ENCODE measurements at regions not wholly inside any gene's neighbourhood (a gene's known extent, or its start where the extent isn't known, plus 50 kb on each side); places are given as distances from the start of the nearest gene placed in this dataset.

GRCh38 chr1:232186931-232187330 lies 443.0 kb downstream of the SIPA1L2 start:
- no peaks in the 10 kb centered on the region for H3K36me3 ChIP-seq (ENCODE audit: control insufficient read depth in 2 of 2, extremely low read depth in 1 of 2, insufficient read depth in 2 of 2, low read length in 2 of 2)
- no peak overlapping the region for H2AFZ ChIP-seq (ENCODE audit: low read depth, low read length)
- ChIA-PET POLR2A (no interaction called here), CTCF (no interaction called here)
- TF ChIP-seq MYC (IDR thresholded peaks at IDR 0.05; ENCODE audit: low read depth, low read length) (no peak), GATA2 (IDR thresholded peaks at IDR 0.05; ENCODE audit: insufficient read depth, insufficient read length, low read depth, low read length) (no peak), POLR2A (IDR thresholded peaks at IDR 0.05; ENCODE audit: low read depth, low read length) (no peak), EZH2 (IDR thresholded peaks at IDR 0.05; ENCODE audit: borderline replicate concordance, low read depth, low read length, severe bottlenecking) (no peak), JUN (IDR thresholded peaks at IDR 0.05; ENCODE audit: borderline replicate concordance, insufficient read depth, insufficient read length, low read depth) (no peak), POLR2AphosphoS5 (IDR thresholded peaks at IDR 0.05; ENCODE audit: insufficient read depth, low read depth, low read length) (no peak), FOS (IDR thresholded peaks at IDR 0.05; ENCODE audit: borderline replicate concordance, insufficient read depth, low read length) (no peak)
- TF ChIP-seq, protein P1, sequence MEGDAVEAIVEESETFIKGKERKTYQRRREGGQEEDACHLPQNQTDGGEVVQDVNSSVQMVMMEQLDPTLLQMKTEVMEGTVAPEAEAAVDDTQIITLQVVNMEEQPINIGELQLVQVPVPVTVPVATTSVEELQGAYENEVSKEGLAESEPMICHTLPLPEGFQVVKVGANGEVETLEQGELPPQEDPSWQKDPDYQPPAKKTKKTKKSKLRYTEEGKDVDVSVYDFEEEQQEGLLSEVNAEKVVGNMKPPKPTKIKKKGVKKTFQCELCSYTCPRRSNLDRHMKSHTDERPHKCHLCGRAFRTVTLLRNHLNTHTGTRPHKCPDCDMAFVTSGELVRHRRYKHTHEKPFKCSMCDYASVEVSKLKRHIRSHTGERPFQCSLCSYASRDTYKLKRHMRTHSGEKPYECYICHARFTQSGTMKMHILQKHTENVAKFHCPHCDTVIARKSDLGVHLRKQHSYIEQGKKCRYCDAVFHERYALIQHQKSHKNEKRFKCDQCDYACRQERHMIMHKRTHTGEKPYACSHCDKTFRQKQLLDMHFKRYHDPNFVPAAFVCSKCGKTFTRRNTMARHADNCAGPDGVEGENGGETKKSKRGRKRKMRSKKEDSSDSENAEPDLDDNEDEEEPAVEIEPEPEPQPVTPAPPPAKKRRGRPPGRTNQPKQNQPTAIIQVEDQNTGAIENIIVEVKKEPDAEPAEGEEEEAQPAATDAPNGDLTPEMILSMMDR (IDR thresholded peaks at IDR 0.05; ENCODE audit: extremely low read depth in 1 of 2, insufficient read depth in 1 of 2, low read depth in 1 of 2, low read length in 2 of 2) = no peak
- TF ChIP-seq, protein P2, sequence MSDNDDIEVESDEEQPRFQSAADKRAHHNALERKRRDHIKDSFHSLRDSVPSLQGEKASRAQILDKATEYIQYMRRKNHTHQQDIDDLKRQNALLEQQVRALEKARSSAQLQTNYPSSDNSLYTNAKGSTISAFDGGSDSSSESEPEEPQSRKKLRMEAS (IDR thresholded peaks at IDR 0.05; ENCODE audit: insufficient read depth, insufficient read length) = no peak
- intact Hi-C loops (cut with micrococcal nuclease) (loop anchor here (10.0 kb wide), 1 partner anchor 432 kb away; no protein-coding TSS in a partner anchor), dilution Hi-C loops (cut with MboI; ENCODE audit: extremely low pct_ligation_motif_present, low sequenced_read_pairs) (no loop called here)
- DNase-seq (ENCODE audit: low read depth, low spot score) (no peak), FAIRE-seq (no peak)
- H3K27ac ChIP-seq (ENCODE audit: insufficient read depth, low read depth, low read length) = no peak overlapping the region
- no peaks in the 10 kb centered on the region for H3K4me1 ChIP-seq (ENCODE audit: control insufficient read depth, extremely low read depth, insufficient read depth, low read length)
- H3K9ac ChIP-seq (replicated peaks; ENCODE audit: extremely low read depth, insufficient read depth, low read length) = no peak overlapping the region
- H3K9me3 ChIP-seq (replicated peaks; ENCODE audit: control insufficient read depth, insufficient read depth, low read length) = no peaks in the 10 kb centered on the region
- no TSS peak for BruUV-seq (replicated peaks)
- H3K4me2 ChIP-seq (ENCODE audit: insufficient read depth, low read length) = no peak overlapping the region
- H3K4me3 ChIP-seq (replicated peaks in 1 of 3; ENCODE audit: insufficient read depth in 1 of 3, low read depth in 1 of 3, low read length in 3 of 3) = no peak overlapping the region
- H4K20me1 ChIP-seq (replicated peaks; ENCODE audit: control insufficient read depth, extremely low read depth, insufficient read depth, low read length) = no peaks in the 10 kb centered on the region
- no peaks in the 10 kb centered on the region for H3K27me3 ChIP-seq (ENCODE audit: control insufficient read depth in 2 of 2, insufficient read depth in 2 of 2, low read length in 2 of 2)
- no peaks in the 10 kb centered on the region for H3K9me1 ChIP-seq (replicated peaks; ENCODE audit: control insufficient read depth, extremely low read depth, insufficient read depth, low read length)
- no peaks in the 10 kb centered on the region for H3K79me2 ChIP-seq (ENCODE audit: control insufficient read depth, insufficient read depth, low read length)

Data from endothelial cell of umbilical vein (primary cell).